ENCODE measurements at regions not wholly inside any gene's neighbourhood (a gene's known extent, or its start where the extent isn't known, plus 50 kb on each side); places are given as distances from the start of the nearest gene placed in this dataset.

- no peak for DNase-seq
Observed at GRCh38 chr11:119904531-119905035, 175.6 kb upstream of the NECTIN1 start.

- no peak for DNase-seq
Observed at GRCh38 chr11:119903821-119904220, 174.8 kb upstream of the NECTIN1 start.

- DNase-seq, result no peak
Observed at GRCh38 chr11:119903389-119903788, 174.4 kb upstream of the NECTIN1 start.

GRCh38 chr11:119902656-119903231, 173.7 kb upstream of the NECTIN1 start:
- no peak for DNase-seq

DNA sequence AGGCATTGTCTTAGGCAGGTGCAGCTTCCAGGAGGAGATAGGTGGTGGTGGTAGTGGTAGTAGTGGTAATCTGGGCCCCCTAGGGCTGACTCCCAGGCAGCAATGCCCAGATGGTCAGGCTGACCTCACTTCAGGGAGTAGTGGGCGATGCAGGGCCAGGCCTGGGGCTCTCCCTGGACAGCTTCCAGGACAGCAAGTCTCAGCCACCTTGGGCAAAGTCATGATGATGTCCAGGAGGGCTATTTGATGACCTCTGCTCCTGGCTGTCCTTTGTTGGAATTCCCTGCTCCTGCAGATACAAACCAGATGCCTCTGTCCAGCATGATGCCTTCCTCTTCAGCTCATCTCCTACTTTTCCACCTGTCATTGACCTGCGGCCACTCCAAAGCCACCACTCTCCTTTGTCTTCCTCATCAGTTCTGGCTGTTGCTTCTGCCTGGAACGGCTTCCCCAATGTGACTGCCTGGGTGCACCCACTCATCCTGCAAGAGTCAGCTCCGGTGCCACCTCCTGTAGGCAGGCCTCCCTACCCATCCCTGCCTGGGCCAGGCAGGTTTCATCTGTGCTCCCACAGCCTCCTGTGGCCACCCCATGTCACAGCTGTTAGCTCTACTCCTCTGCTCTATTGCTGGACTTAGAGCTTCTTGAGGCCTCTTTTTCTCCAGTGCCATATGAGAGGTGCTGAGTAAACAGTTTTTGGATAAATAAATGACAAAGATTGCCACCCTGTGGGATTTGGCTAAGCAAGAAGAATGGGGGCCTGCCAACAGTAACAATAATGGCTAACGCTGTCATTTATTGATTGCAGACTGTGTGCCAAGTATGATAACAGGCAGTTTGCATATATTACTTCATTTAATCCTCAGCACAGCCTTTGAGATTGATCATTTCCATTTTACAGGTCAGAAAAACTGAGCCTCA, 172.9 kb upstream of the NECTIN1 start:
- no peak for DNase-seq

GRCh38 chr11:119899997-119900396, 171.0 kb upstream of the NECTIN1 start:
- DNase-seq, result no peak

DNA sequence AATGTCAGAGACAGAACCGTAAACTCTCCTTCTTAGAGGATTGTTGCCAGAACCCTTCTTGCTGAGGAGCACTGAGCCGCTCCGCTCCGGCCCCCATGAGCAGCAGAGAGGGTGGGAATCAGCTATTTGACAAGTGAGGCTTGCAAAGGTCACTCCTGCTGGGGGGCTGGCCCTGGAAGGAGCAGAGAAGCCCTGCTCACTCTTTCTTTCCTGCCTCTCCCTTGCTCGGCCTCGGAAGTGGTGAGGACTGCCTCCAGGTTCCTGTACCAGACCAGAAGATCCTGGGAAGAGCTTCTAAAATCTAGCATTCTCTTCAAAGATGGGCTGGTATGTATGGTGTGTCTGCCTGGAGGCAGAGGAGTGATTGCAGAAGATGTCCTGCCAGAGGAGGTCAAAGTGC, 168.6 kb upstream of the NECTIN1 start:
- DNase-seq, result no peak

GRCh38 chr11:119897046-119897440, 168.0 kb upstream of the NECTIN1 start:
- no peak for DNase-seq

DNA sequence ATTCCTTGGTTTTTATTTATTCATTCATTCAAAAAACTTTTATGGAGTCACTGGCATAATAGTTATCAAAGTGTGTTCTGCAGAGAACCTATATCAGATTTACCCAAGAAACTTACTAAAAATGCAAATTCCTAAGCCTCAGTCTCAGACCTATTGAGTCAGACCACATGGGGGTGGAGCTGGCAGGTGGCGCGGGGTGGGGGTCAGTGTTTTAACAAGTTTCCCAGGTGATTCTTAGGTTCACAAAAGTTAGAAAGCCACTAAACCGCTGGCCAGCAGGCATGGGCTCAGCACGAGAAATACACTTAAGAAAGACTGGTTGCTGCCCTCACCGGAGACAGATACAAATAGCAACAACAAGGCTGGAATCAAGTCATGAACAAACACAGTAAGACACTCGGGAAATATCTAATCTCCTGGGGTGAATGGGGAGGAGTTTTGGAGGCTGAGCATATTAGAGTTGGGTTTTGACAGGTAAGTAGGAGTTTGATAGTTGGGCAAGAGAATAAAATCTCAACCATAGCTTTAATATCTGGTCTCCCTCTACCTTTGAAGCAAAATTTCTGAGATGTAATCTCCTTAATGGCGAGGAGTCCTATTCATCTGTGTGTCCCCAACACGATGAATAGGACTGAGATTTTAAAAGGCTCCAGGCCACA, 167.5 kb upstream of the NECTIN1 start:
- DNase-seq, result no peak

GRCh38 chr11:119895981-119896380, 167.0 kb upstream of the NECTIN1 start:
- no peak for DNase-seq

- DNase-seq, result no peak
Observed at GRCh38 chr11:119894916-119895315, 165.9 kb upstream of the NECTIN1 start.

DNA sequence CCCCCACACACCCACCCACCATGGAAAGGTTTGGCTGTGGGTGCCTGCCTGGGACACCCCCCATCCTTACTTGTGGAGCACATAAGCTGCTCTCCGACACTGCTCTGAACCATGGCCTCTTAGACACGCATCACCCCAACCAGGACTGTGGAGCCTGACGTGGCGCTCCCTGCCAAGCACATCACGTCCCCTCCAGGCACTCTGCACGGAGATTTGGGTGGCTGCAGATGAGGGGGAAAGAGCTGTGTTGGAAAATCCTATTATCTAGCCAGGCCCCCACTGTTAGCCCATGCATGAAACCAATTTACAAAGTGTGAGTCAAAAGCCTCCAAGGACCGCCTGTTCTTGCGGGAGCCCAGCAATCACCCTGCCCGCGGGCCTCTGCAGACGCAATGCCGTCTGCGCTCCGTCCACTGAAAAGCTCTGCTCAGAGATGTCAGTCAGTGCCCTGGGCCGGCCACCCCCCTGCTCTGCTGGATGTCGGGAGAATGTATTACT, 163.4 kb upstream of the NECTIN1 start:
- DNase-seq, result no peak

GRCh38 chr11:119891055-119891768, 162.2 kb upstream of the NECTIN1 start:
- DNase-seq, result no peak

DNA sequence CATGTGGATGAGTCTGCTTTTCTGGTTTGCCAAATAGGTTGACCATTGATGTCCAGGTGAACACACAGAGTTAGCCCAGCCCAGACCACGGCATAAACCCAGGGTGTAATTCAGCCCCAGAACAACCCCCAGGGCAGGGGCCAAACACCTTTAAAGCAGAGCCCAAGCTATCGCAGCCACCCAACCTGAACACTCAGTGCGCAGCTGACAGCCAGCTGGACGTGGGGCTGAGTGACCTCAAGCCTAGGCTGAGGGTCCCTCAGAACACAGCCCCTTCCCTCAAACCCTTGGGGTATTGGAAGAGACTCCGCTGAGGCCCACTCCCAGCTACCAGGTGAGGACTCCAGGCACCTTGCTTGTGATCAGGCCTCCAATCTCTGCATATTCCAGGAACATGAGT, 161.5 kb upstream of the NECTIN1 start:
- no peak for DNase-seq

- no peak for DNase-seq
Observed at GRCh38 chr11:119889728-119890280, 160.8 kb upstream of the NECTIN1 start.

DNA sequence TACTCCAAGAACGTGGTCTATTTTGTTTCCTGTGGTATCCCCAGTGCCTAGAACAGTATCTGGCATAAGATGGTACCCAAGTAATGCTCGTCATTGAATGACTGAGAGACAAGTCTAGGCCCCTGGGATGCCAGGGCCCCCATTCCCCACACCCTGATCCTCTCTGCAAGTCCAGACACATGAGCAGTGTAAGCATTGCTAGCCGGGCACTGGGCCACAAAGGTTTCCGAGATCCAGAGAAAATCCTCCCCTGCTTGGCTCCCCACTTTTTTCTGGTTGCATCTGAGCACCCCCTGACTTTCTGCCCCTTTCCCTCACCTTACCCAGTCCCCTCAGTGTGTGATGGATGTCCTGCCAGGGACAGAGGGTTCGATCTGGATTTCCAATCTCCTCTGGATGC, 160.1 kb upstream of the NECTIN1 start:
- DNase-seq, result no peak

- no peak for DNase-seq
Observed at GRCh38 chr11:119888119-119888518, 159.1 kb upstream of the NECTIN1 start.

DNA sequence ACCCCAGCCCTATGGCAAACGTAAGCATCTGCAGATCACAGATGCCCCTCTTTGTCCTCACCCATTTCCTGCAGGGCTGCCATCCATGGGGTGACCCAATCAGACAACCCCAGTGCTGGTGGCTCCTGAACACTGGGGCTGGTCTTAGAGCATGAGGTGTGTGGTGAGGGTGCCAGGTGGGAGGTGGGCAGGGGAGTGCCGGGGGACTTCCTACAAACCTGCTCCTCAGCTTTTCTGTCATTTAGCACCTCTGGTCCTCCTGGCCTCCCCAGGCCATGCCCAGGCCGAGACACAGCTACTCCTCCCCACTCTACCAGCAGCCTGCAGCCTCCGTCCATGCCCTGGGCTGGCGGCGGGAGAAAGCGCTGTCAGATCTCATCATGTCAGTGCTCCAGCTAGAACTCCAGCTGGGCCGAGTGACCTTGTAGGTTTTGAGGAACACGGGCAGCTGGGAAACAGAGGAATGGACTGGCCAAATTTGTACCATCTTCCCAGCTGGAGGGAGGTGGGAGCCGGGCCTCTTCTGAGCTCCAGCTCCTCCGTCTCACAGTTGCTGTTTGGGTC, 157.7 kb upstream of the NECTIN1 start:
- no peak for DNase-seq

- DNase-seq, result no peak
Observed at GRCh38 chr11:119885861-119886567, 157.0 kb upstream of the NECTIN1 start.

GRCh38 chr11:119885067-119885466, 156.1 kb upstream of the NECTIN1 start:
- no peak for DNase-seq

DNA sequence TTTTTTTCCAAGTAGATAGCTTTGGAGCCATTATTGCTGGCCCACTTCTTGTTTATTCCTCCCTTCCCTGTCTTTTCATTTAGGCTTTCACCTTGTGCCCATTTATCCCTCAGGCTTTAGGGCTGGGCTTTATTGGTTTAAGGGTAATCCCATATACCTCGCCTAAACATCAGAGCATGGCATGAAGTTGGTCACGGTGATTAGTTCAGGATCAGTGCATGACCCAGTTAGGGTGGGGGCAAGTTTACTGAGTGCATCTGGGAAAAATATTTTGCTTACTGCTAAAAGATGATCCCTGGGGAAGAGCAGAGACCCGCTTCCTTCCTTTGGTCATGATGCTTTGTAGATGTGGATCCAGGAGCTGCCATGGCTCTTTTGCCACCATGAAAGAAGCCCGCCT, 153.3 kb upstream of the NECTIN1 start:
- DNase-seq, result no peak

- DNase-seq, result no peak
Observed at GRCh38 chr11:119880873-119881272, 151.9 kb upstream of the NECTIN1 start.

Data from stimulated activated CD4-positive, alpha-beta T cell treated with anti-CD3 and anti-CD28 coated beads, Interleukin-2, amount 100 ng/mL, for 24 hours (primary cell).